NCI-H2081 treated with DMSO at 0.1 percent for 48 hours (cell line): ENCODE measurements at regions not wholly inside any gene's neighbourhood (a gene's known extent, or its start where the extent isn't known, plus 50 kb on each side); places are given as distances from the start of the nearest gene placed in this dataset.
"Not testable (repeated sequence)": the region's sequence is repeated elsewhere in the genome, so short reads cannot be mapped to it uniquely, and the experiment has no call there.

Source experiments
- DNase-seq: peaks from one replicate; lab custom pipeline; 2025; lab: John Stamatoyannopoulos, UW

GRCh38 chr4:127479031-127479622 lies 153.6 kb upstream of the INTU start:
- no peak for DNase-seq

GRCh38 chr4:127482049-127482448 lies 150.7 kb upstream of the INTU start:
- no peak for DNase-seq

GRCh38 chr4:127484117-127484516 lies 148.6 kb upstream of the INTU start:
- DNase-seq: no peak

GRCh38 chr4:127486248-127486647 lies 146.5 kb upstream of the INTU start:
- DNase-seq: no peak

- no peak for DNase-seq
Measured at GRCh38 chr4:127491571-127491970, 141.2 kb upstream of the INTU start.

- DNase-seq: not testable (repeated sequence)
Measured at GRCh38 chr4:127496875-127497274, 135.9 kb upstream of the INTU start.

- no peak for DNase-seq
Measured at GRCh38 chr4:127498366-127498765, 134.4 kb upstream of the INTU start.

- DNase-seq: no peak
Measured at GRCh38 chr4:127500242-127500641, 132.5 kb upstream of the INTU start.

GRCh38 chr4:127501103-127501502 lies 131.7 kb upstream of the INTU start:
- DNase-seq: no peak

- no peak for DNase-seq
Measured at GRCh38 chr4:127503111-127503510, 129.6 kb upstream of the INTU start.

GRCh38 chr4:127505203-127505602 lies 127.6 kb upstream of the INTU start:
- DNase-seq: no peak

GRCh38 chr4:127506283-127506682 lies 126.5 kb upstream of the INTU start:
- no peak for DNase-seq

GRCh38 chr4:127509155-127509554 lies 123.6 kb upstream of the INTU start:
- DNase-seq: no peak

GRCh38 chr4:127512672-127513071 lies 120.1 kb upstream of the INTU start:
- not testable (repeated sequence) for DNase-seq

GRCh38 chr4:127515259-127515658 lies 117.5 kb upstream of the INTU start:
- DNase-seq: not testable (repeated sequence)

- no peak for DNase-seq
Measured at GRCh38 chr4:127518046-127518445, 114.7 kb upstream of the INTU start.

- DNase-seq: no peak
Measured at GRCh38 chr4:127521463-127521862, 111.3 kb upstream of the INTU start.

GRCh38 chr4:127523369-127523768 lies 109.4 kb upstream of the INTU start:
- no peak for DNase-seq

GRCh38 chr4:127525608-127526007 lies 107.1 kb upstream of the INTU start:
- no peak for DNase-seq

- no peak for DNase-seq
Measured at GRCh38 chr4:127528302-127528701, 104.5 kb upstream of the INTU start.

- DNase-seq: not testable (repeated sequence)
Measured at GRCh38 chr4:127529879-127530278, 102.9 kb upstream of the INTU start.

- no peak for DNase-seq
Measured at GRCh38 chr4:127533028-127533700, 99.6 kb upstream of the INTU start.

GRCh38 chr4:127534041-127534825 lies 98.5 kb upstream of the INTU start:
- DNase-seq: no peak
